MM.1S (cell line): ENCODE measurements at regions not wholly inside any gene's neighbourhood (a gene's known extent, or its start where the extent isn't known, plus 50 kb on each side); places are given as distances from the start of the nearest gene placed in this dataset.
"Not testable (repeated sequence)": the region's sequence is repeated elsewhere in the genome, so short reads cannot be mapped to it uniquely, and the experiment has no call there.

Source experiments
- DNase-seq: peaks from one replicate; pipeline ENCODE4 v3.0.0-alpha.2; 2015
- H2AFZ ChIP-seq: fragments of 300-600 bp; sonication (generic); 2 replicates; pipeline ENCODE4 v1.6.0; 2016; ENCODE audit warnings: antibody characterized with exemption, low read length
- H3F3A ChIP-seq: fragments of 300-600 bp; sonication (generic); 2 replicates; pipeline ENCODE4 v1.6.1; 2016; ENCODE audit warnings: mild to moderate bottlenecking, antibody characterized with exemption, low read length, moderate library complexity, mixed read lengths; ENCODE audit not compliant: insufficient read depth
- H3K27ac ChIP-seq: fragments of 300-600 bp; sonication (generic); 2 replicates; pipeline ENCODE4 v1.5.1; 2016; ENCODE audit warnings: mild to moderate bottlenecking, low read length
- H3K27me3 ChIP-seq: fragments of 300-600 bp; sonication (generic); replicated peaks from 2 replicates; pipeline ENCODE4 v1.6.0; 2016; ENCODE audit warnings: low read length; ENCODE audit not compliant: insufficient read depth
- H3K36me3 ChIP-seq: fragments of 300-600 bp; sonication (generic); replicated peaks from 2 replicates; pipeline ENCODE4 v1.6.1; 2016; ENCODE audit warnings: mild to moderate bottlenecking, low read length, mixed read lengths; ENCODE audit not compliant: insufficient read depth
- H3K4me1 ChIP-seq: fragments of 300-600 bp; sonication (generic); 2 replicates; pipeline ENCODE4 v1.6.1; 2016; ENCODE audit warnings: low read length, mixed read lengths
- H3K4me2 ChIP-seq: fragments of 300-600 bp; sonication (generic); 2 replicates; pipeline ENCODE4 v1.6.0; 2016; ENCODE audit warnings: low read depth, low read length
- H3K4me3 ChIP-seq: fragments of 300-600 bp; sonication (generic); 2 replicates; pipeline ENCODE4 v1.5.1; 2016; ENCODE audit warnings: low read length, mixed read lengths
- H3K79me2 ChIP-seq: fragments of 300-600 bp; sonication (generic); 2 replicates; pipeline ENCODE4 v1.6.1; 2016; ENCODE audit warnings: mixed run types, low read length, mixed read lengths
- H3K9ac ChIP-seq: fragments of 300-600 bp; sonication (generic); 2 replicates; pipeline ENCODE4 v1.6.1; 2016; ENCODE audit warnings: low read length, mixed read lengths
- H3K9me2 ChIP-seq: fragments of 300-600 bp; sonication (generic); replicated peaks from 2 replicates; pipeline ENCODE4 v1.6.1; 2016; ENCODE audit warnings: mild to moderate bottlenecking, low read length, mixed read lengths; ENCODE audit not compliant: insufficient read depth
- H3K9me3 ChIP-seq: fragments of 300-600 bp; sonication (generic); replicated peaks from 2 replicates; pipeline ENCODE4 v1.6.1; 2016; ENCODE audit warnings: mild to moderate bottlenecking, low read length, mixed read lengths; ENCODE audit not compliant: insufficient read depth
- H4K20me1 ChIP-seq: fragments of 300-600 bp; sonication (generic); 2 replicates; pipeline ENCODE4 v1.6.1; 2016; ENCODE audit warnings: mild to moderate bottlenecking, low read length, moderate library complexity, mixed read lengths; ENCODE audit not compliant: insufficient read depth

DNA sequence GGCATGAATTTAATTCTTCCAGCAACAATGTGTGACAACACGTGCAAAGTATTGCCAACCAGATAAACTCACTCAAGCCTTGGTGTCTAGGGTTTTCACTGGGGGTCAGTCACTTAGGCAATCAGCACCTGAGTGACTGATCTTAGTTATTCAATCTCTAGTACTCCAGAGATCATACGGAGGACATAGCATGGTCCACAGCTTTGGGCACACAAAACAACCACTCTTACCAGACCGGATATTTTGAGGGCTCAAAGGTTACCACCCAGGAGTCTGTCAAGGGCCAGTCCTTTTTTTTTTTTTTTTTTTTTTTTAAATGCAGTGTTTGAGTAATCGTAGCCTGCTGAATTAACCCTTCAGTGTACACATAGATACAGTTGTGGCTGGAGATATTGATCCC lies 699.2 kb downstream of the PRIM2 start:
- H3K36me3 ChIP-seq, H4K20me1 ChIP-seq, H3K79me2 ChIP-seq, DNase-seq, H3K4me2 ChIP-seq, H3F3A ChIP-seq, H3K27ac ChIP-seq, H3K4me1 ChIP-seq, H2AFZ ChIP-seq, H3K9me3 ChIP-seq, H3K9me2 ChIP-seq, H3K9ac ChIP-seq, H3K4me3 ChIP-seq, H3K27me3 ChIP-seq: not testable (repeated sequence)

GRCh38 chr6:58028188-58028587 lies 710.8 kb downstream of the PRIM2 start:
- H3K9me3 ChIP-seq, H4K20me1 ChIP-seq, H3K9me2 ChIP-seq, H3K4me1 ChIP-seq, H3K79me2 ChIP-seq, H3K9ac ChIP-seq, H3K4me2 ChIP-seq, H2AFZ ChIP-seq, DNase-seq, H3F3A ChIP-seq, H3K4me3 ChIP-seq, H3K27ac ChIP-seq, H3K27me3 ChIP-seq, H3K36me3 ChIP-seq: not testable (repeated sequence)

DNA sequence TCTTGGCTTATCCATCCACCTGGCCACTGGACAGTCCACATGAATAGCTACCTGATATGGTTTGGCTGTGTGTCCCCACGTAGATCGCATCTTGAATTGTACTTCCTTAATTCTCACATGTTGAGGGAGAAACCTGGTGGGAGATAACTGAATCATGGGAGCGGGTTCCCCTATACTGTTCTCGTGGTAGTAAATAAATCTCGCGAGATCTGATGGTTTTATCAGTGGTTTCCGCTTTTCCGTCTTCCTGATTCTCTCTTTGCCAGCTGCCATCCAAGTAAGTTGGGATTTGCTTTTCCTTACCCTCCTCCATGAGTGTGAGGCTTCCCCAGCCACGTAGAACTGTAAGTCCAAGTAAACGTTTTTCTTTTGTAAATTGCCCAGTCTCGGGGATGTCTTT lies 720.8 kb downstream of the PRIM2 start:
- H3K9me2 ChIP-seq, H3K36me3 ChIP-seq, DNase-seq, H3F3A ChIP-seq, H3K4me1 ChIP-seq, H2AFZ ChIP-seq, H3K4me3 ChIP-seq, H3K4me2 ChIP-seq, H3K27me3 ChIP-seq, H3K27ac ChIP-seq, H4K20me1 ChIP-seq, H3K79me2 ChIP-seq, H3K9me3 ChIP-seq, H3K9ac ChIP-seq: not testable (repeated sequence)

DNA sequence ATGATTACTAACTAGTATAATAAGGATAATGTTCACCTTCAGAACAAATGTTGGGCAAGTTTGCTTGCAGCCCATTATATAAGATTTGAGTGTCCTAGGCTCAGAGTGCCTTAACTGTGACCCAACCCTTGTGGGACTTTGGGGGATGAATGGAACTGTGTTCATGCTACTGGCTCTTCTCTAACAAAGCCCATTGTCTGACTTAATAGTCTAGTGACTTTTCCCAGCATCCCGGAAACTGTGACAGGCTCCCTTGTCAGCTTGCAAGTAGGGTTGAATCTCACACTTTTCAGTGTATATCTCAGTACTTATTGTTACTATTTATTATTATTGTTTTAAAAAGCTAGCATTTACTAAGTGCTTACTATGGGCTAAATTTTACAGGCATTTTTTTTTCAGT lies 729.2 kb downstream of the PRIM2 start:
- H3K9me3 ChIP-seq, H3K36me3 ChIP-seq, H3K9me2 ChIP-seq, H3K4me3 ChIP-seq, H4K20me1 ChIP-seq, H3K79me2 ChIP-seq, H3K4me1 ChIP-seq, H3K4me2 ChIP-seq, H3K27ac ChIP-seq, H3F3A ChIP-seq, H3K27me3 ChIP-seq, H2AFZ ChIP-seq, H3K9ac ChIP-seq, DNase-seq: not testable (repeated sequence)

GRCh38 chr6:58047389-58047788 lies 730.0 kb downstream of the PRIM2 start:
- not testable (repeated sequence) for H3K27me3 ChIP-seq, H3K9ac ChIP-seq, H3K27ac ChIP-seq, H4K20me1 ChIP-seq, H2AFZ ChIP-seq, H3K9me2 ChIP-seq, H3K4me1 ChIP-seq, DNase-seq, H3K79me2 ChIP-seq, H3F3A ChIP-seq, H3K36me3 ChIP-seq, H3K9me3 ChIP-seq, H3K4me2 ChIP-seq, H3K4me3 ChIP-seq

DNA sequence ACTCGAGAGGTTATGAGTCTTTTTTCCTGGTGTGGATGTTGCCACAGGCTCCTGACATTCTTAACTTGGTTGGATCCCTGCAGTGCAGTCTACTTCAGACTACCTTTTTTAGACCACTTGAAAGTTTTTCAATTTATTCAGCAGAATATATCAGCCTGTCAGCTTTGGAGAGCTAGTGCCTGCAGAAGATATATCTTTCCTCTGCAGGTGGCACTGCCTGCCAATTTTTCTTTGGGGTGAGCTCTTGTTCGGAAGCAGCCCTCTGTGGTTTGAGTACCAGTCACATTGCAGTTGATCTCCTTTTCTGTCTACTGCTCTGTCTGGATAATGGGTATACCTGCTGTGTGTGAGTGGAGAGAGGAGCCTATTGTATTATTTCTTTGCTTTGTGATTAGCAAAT lies 730.4 kb downstream of the PRIM2 start:
- not testable (repeated sequence) for H3F3A ChIP-seq, H3K4me2 ChIP-seq, H3K9me3 ChIP-seq, H3K4me1 ChIP-seq, H3K79me2 ChIP-seq, H3K9me2 ChIP-seq, H2AFZ ChIP-seq, H4K20me1 ChIP-seq, H3K36me3 ChIP-seq, H3K27me3 ChIP-seq, DNase-seq, H3K9ac ChIP-seq, H3K27ac ChIP-seq, H3K4me3 ChIP-seq

DNA sequence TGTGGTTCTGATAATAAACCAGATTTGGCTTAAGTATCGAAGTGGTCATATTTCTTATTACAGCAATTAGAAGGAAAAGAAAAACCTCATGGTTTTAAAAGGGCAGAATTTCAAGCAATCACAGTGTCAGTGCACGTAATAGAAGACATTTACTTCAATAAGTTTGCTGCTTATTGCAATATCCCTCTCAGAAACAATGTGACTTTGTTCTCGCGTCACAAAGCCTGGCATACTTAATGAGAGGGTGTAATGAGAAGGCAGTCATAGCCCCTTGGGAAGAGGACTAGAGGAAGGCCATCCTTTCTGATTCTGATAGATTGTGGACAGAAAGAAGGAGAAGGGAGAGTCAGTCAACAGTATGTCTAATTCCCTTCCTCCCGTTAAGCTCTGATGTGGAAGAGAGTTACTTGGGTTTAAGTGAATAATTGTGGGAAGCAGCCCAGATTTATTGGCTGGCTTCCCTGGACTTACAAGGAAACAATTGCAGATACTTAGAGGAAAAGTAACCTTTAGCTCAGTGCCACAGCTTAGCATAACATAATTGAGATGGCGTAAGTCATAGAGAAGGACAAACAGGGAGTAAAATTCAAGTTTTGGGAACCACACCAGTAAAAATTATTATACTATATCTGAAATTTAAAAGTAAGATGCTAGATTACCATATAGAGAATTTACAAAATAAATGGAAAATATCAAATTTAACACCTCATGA lies 738.2 kb downstream of the PRIM2 start:
- not testable (repeated sequence) for H3K9me3 ChIP-seq, H3K9ac ChIP-seq, H3K4me1 ChIP-seq, H3K27me3 ChIP-seq, H3F3A ChIP-seq, H3K4me3 ChIP-seq, H3K4me2 ChIP-seq, H3K79me2 ChIP-seq, H3K27ac ChIP-seq, H2AFZ ChIP-seq, H4K20me1 ChIP-seq, H3K9me2 ChIP-seq, DNase-seq, H3K36me3 ChIP-seq

DNA sequence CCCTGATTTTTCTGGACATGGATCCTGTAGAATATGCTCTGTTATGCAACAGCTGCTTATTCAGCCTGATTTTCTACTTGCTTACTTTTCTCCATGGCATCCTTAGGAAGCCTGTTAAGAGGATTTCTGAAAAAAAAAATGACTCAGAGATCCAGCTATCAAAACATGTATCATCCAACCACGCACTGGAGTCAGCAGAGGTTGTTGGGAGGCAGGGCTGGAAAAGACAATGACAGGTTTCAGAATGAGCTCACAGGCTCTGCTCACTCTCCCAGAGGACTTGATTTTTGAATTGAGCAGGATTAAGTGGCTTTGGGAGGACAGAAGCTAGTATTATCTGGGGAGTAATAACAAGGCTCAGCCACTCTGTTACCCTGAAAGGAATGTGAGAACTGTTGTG lies 742.3 kb downstream of the PRIM2 start:
- not testable (repeated sequence) for H3K27ac ChIP-seq, H3K9ac ChIP-seq, H4K20me1 ChIP-seq, H3K27me3 ChIP-seq, DNase-seq, H3K9me2 ChIP-seq, H3K36me3 ChIP-seq, H3K4me3 ChIP-seq, H3K79me2 ChIP-seq, H2AFZ ChIP-seq, H3K4me2 ChIP-seq, H3F3A ChIP-seq, H3K9me3 ChIP-seq, H3K4me1 ChIP-seq
